HCT116 (cell line): ENCODE measurements at regions not wholly inside any gene's neighbourhood (a gene's known extent, or its start where the extent isn't known, plus 50 kb on each side); places are given as distances from the start of the nearest gene placed in this dataset.

Source experiments
- ATAC-seq: fragments of 200-7000 bp; cut with Tn5 transposase; 2 replicates; pipeline ENCODE4 v1.9.1; 2020; ENCODE audit warnings: mild to moderate bottlenecking, moderate library complexity
- BruUV-seq: library from RNA; stranded (reverse); fragments of 400-500 nt; replicated peaks from 2 replicates; lab custom pipeline; 2021; lab: Mats Ljungman, UMichigan
- CTCF ChIA-PET: fragments of 300-600 bp; sonication (Branson Sonifier 250); formaldehyde crosslinking; loops from one replicate; lab custom pipeline; 2021; ENCODE audit warnings: antibody characterized with exemption; lab: Charles Lee
- POLR2A ChIA-PET: fragments of 300-600, 350-600 bp; sonication (Branson Sonifier 250); formaldehyde crosslinking; loops from one replicate; lab custom pipeline; 2021; ENCODE audit warnings: antibody characterized with exemption; lab: Charles Lee
- RAD21 ChIA-PET, 2 experiments: fragments of 300-600 bp; sonication (Branson Sonifier 250); formaldehyde crosslinking; loops; one replicate each; lab custom pipeline; 2023; ENCODE audit warnings: low total read pairs in 2 of 2; ENCODE audit not compliant: uncharacterized antibody in 2 of 2, unreplicated experiment in 2 of 2, low non-redundant PET in 1 of 2; lab: Charles Lee
- DNase-seq: peaks from one replicate; pipeline ENCODE4 v3.0.0-alpha.2; 2010; ENCODE audit warnings: low read depth, low spot score
- H2AFZ ChIP-seq: fragments of 200-600 bp; shearing (Covaris generic), sonication (generic); 2 replicates; pipeline ENCODE4 v1.6.1; 2017; ENCODE audit warnings: low read depth, mixed run types, mixed read lengths, antibody characterized with exemption, low read length; ENCODE audit not compliant: poor library complexity, severe bottlenecking
- H3K27ac ChIP-seq: 2 replicates; pipeline ENCODE4 v1.5.1; 2012; ENCODE audit warnings: low read depth, low read length
- H3K27me3 ChIP-seq: fragments of 200-600 bp; sonication (generic); 2 replicates; pipeline ENCODE4 v1.6.1; 2016; ENCODE audit warnings: mixed run types, low read length, mixed read lengths; ENCODE audit not compliant: insufficient read depth
- H3K36me3 ChIP-seq, 2 experiments: fragments of 200-500 bp in 1 of 2; fragments of 200-600 bp in 1 of 2; sonication (Bioruptor generic) in 1 of 2; sonication (generic) in 1 of 2; 2 replicates each; pipeline versions ENCODE4 v1.5.1 to v1.6.1; 2014 to 2016; ENCODE audit warnings: low read length in 2 of 2, inconsistent platforms in 1 of 2, mixed read lengths in 1 of 2, mixed run types in 1 of 2; ENCODE audit not compliant: insufficient read depth in 2 of 2, control insufficient read depth in 1 of 2
- H3K4me1 ChIP-seq, 2 experiments: fragments of 200-600 bp in 1 of 2; sonication (generic) in 1 of 2; 2 replicates each; pipeline versions ENCODE4 v1.5.1 to v1.6.1; 2012 to 2017; ENCODE audit warnings: low read length in 2 of 2, inconsistent platforms in 1 of 2, mild to moderate bottlenecking in 1 of 2, mixed read lengths in 1 of 2, mixed run types in 1 of 2, moderate library complexity in 1 of 2; ENCODE audit not compliant: insufficient read depth in 2 of 2, control insufficient read depth in 1 of 2
- H3K4me2 ChIP-seq: fragments of 200-600 bp; sonication (generic); 2 replicates; pipeline ENCODE4 v1.6.1; 2017; ENCODE audit warnings: mixed run types, low read length, mixed read lengths
- H3K4me3 ChIP-seq, 2 experiments: fragments of 200-600 bp in 1 of 2; sonication (generic) in 1 of 2; replicated peaks in 1 of 2; 2 replicates each; pipeline ENCODE4 v1.5.1; 2011 to 2016; ENCODE audit warnings: low read length in 2 of 2, control low read depth in 1 of 2, low read depth in 1 of 2, mild to moderate bottlenecking in 1 of 2, mixed read lengths in 1 of 2, mixed run types in 1 of 2
- H3K79me2 ChIP-seq: fragments of 200-600 bp; sonication (generic); 2 replicates; pipeline ENCODE4 v1.6.1; 2017; ENCODE audit warnings: mild to moderate bottlenecking, mixed run types, low read length, moderate library complexity, mixed read lengths; ENCODE audit not compliant: insufficient read depth
- H3K9ac ChIP-seq: fragments of 200-600 bp; sonication (generic); 2 replicates; pipeline ENCODE4 v1.6.1; 2016; ENCODE audit warnings: low read length, mixed read lengths
- H3K9me2 ChIP-seq: fragments of 200-600 bp; sonication (generic), shearing (Covaris generic); 2 replicates; pipeline ENCODE4 v1.6.1; 2017; ENCODE audit warnings: mixed run types, mild to moderate bottlenecking, moderate library complexity; ENCODE audit not compliant: insufficient read depth
- H3K9me3 ChIP-seq, 2 experiments: fragments of 200-500 bp in 1 of 2; fragments of 200-600 bp in 1 of 2; sonication (Bioruptor generic) in 1 of 2; sonication (generic) in 1 of 2; 2 replicates each; pipeline ENCODE4 v1.6.1; 2014 to 2017; ENCODE audit warnings: low read length in 2 of 2, mixed read lengths in 2 of 2, inconsistent platforms in 1 of 2, low read depth in 1 of 2, mild to moderate bottlenecking in 1 of 2, mixed run types in 1 of 2, moderate library complexity in 1 of 2; ENCODE audit not compliant: control insufficient read depth in 1 of 2, insufficient read depth in 1 of 2
- H4K20me1 ChIP-seq: fragments of 200-600 bp; sonication (generic), shearing (Covaris generic); 2 replicates; pipeline ENCODE4 v1.6.1; 2017; ENCODE audit warnings: mixed run types, mild to moderate bottlenecking, moderate library complexity; ENCODE audit not compliant: insufficient read depth
- CBX3 ChIP-seq: IDR thresholded peaks from 2 replicates; pipeline ENCODE4 v1.6.1; 2012; ENCODE audit warnings: low read depth
- ELF1 ChIP-seq: IDR thresholded peaks from 2 replicates; pipeline ENCODE4 v1.6.1; 2012; ENCODE audit warnings: low read depth, borderline replicate concordance
- EZH2phosphoT487 ChIP-seq: fragments of 200-600 bp; IDR thresholded peaks from 2 replicates; pipeline ENCODE4 v1.6.1; 2018; ENCODE audit warnings: antibody characterized with exemption, borderline replicate concordance
- JUND ChIP-seq: IDR thresholded peaks from 2 replicates; pipeline ENCODE4 v1.6.1; 2012
- POLR2A ChIP-seq: IDR thresholded peaks from 2 replicates; pipeline ENCODE4 v1.7.0; 2011; ENCODE audit warnings: borderline replicate concordance; ENCODE audit not compliant: insufficient read depth, insufficient read length; ENCODE audit errors: extremely low read depth
- SP1 ChIP-seq: IDR thresholded peaks from 2 replicates; pipeline ENCODE4 v1.6.1; 2012; ENCODE audit warnings: low read depth
- TCF7L2 ChIP-seq: IDR thresholded peaks from 2 replicates; pipeline ENCODE4 v1.7.0; 2011; ENCODE audit warnings: borderline replicate concordance, inconsistent platforms; ENCODE audit not compliant: insufficient read depth, insufficient read length; ENCODE audit errors: extremely low read depth
- YY1 ChIP-seq: IDR thresholded peaks from 2 replicates; pipeline ENCODE4 v1.6.1; 2011; ENCODE audit warnings: low read length, low read depth, moderate library complexity, mild to moderate bottlenecking; ENCODE audit not compliant: insufficient replicate concordance; ENCODE audit errors: extremely low read depth
- ZFX ChIP-seq: fragments of 450-650 bp; IDR thresholded peaks from 2 replicates; pipeline ENCODE4 v1.6.1; 2017
- ZNF274 ChIP-seq: fragments of 200-500 bp; sonication (Bioruptor generic); IDR thresholded peaks from 2 replicates; pipeline ENCODE4 v1.6.1; 2014; ENCODE audit warnings: mild to moderate bottlenecking, low read depth, low read length, inconsistent platforms
- intact Hi-C: fragments of 100-400 bp; cut with micrococcal nuclease; formaldehyde crosslinking; loops from 2 replicates; pipeline ENCODE4 v1.10.0; 2022
- TF ChIP-seq, protein P1 (sequence below): IDR thresholded peaks from 2 replicates; pipeline ENCODE4 v1.6.1; 2012
- TF ChIP-seq, protein P2 (sequence below): IDR thresholded peaks from 2 replicates; pipeline ENCODE4 v1.6.1; 2012
- TF ChIP-seq, protein P3 (sequence below): IDR thresholded peaks from 2 replicates; pipeline ENCODE4 v1.6.1; 2011; ENCODE audit warnings: mild to moderate bottlenecking, low read length, moderate library complexity; ENCODE audit not compliant: insufficient replicate concordance; ENCODE audit errors: extremely low read depth
- TF ChIP-seq, protein P4 (sequence below), 3 experiments: fragments of 200-600 bp in 1 of 3; sonication (generic) in 1 of 3; IDR thresholded peaks in 2 of 3; conservative IDR thresholded peaks in 1 of 3; 2 replicates each; pipeline ENCODE4 v1.5.1; 2012 to 2017; ENCODE audit warnings: low read depth in 2 of 3, low read length in 2 of 3, antibody characterized with exemption in 1 of 3, borderline replicate concordance in 1 of 3, control low read depth in 1 of 3, mild to moderate bottlenecking in 1 of 3, mixed read lengths in 1 of 3, mixed run types in 1 of 3, moderate library complexity in 1 of 3; ENCODE audit not compliant: insufficient read depth in 1 of 3

DNA sequence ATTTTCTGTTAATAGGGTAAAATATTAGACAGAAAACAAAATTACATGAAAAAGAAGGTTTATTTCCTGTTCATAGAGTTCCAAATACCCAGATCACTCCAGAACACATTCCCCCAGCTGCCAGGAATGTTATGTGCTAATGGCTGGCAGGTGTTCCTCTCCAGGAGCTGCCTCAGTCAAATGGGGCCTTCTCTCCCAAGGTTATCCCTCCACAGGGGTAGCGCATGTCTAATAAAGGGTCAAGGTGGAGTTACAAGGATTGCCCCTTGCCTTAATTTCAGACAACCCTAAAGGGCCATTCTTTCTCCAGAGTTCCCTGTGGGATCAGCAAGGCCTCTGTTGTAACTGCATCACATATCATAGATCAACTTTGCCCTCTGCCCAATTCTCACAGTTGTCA is 148.6 kb upstream of the PLPPR1 start:
- no peak for DNase-seq
- ChIA-PET CTCF (no interaction called here), POLR2A (no interaction called here)
- no TSS peak for BruUV-seq
- Histone ChIP-seq H3K4me1 (no peaks in the 10 kb centered on the region), H3K9me2 (no peaks in the 10 kb centered on the region), H3K9ac (no peak overlapping the region), H4K20me1 (no peaks in the 10 kb centered on the region), H3K4me2 (no peak overlapping the region), H3K27me3 (peaks cover 4% of the 10 kb centered on the region; the same call in 1 of the 2 replicates), H3K36me3 (no peaks in the 10 kb centered on the region), H3K79me2 (no peaks in the 10 kb centered on the region), H3K9me3 (no peaks in the 10 kb centered on the region)
- intact Hi-C loops: loop anchor here (10.0 kb wide), 1 partner anchor 65 kb away; no protein-coding TSS in a partner anchor
- TF ChIP-seq, protein P1, sequence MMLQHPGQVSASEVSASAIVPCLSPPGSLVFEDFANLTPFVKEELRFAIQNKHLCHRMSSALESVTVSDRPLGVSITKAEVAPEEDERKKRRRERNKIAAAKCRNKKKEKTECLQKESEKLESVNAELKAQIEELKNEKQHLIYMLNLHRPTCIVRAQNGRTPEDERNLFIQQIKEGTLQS: no peak
- TF ChIP-seq EZH2phosphoT487: no peak
- TF ChIP-seq TCF7L2: no peak
- TF ChIP-seq, protein P2, sequence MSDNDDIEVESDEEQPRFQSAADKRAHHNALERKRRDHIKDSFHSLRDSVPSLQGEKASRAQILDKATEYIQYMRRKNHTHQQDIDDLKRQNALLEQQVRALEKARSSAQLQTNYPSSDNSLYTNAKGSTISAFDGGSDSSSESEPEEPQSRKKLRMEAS: no peak
- TF ChIP-seq YY1: no peak
- no peak for TF ChIP-seq ELF1
- TF ChIP-seq ZNF274: no peak
- TF ChIP-seq, protein P3, sequence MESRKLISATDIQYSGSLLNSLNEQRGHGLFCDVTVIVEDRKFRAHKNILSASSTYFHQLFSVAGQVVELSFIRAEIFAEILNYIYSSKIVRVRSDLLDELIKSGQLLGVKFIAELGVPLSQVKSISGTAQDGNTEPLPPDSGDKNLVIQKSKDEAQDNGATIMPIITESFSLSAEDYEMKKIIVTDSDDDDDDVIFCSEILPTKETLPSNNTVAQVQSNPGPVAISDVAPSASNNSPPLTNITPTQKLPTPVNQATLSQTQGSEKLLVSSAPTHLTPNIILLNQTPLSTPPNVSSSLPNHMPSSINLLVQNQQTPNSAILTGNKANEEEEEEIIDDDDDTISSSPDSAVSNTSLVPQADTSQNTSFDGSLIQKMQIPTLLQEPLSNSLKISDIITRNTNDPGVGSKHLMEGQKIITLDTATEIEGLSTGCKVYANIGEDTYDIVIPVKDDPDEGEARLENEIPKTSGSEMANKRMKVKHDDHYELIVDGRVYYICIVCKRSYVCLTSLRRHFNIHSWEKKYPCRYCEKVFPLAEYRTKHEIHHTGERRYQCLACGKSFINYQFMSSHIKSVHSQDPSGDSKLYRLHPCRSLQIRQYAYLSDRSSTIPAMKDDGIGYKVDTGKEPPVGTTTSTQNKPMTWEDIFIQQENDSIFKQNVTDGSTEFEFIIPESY: no peak
- no peak for TF ChIP-seq SP1
- TF ChIP-seq, protein P4, sequence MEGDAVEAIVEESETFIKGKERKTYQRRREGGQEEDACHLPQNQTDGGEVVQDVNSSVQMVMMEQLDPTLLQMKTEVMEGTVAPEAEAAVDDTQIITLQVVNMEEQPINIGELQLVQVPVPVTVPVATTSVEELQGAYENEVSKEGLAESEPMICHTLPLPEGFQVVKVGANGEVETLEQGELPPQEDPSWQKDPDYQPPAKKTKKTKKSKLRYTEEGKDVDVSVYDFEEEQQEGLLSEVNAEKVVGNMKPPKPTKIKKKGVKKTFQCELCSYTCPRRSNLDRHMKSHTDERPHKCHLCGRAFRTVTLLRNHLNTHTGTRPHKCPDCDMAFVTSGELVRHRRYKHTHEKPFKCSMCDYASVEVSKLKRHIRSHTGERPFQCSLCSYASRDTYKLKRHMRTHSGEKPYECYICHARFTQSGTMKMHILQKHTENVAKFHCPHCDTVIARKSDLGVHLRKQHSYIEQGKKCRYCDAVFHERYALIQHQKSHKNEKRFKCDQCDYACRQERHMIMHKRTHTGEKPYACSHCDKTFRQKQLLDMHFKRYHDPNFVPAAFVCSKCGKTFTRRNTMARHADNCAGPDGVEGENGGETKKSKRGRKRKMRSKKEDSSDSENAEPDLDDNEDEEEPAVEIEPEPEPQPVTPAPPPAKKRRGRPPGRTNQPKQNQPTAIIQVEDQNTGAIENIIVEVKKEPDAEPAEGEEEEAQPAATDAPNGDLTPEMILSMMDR (IDR thresholded peaks at IDR 0.05 in 2 of 3, conservative IDR thresholded peaks at IDR 0.05 in 1 of 3; ENCODE audit: borderline replicate concordance in 1 of 3, insufficient read depth in 1 of 3, low read depth in 2 of 3, low read length in 2 of 3): no peak
- TF ChIP-seq POLR2A: no peak
- no peak for TF ChIP-seq ZFX
- no peak for TF ChIP-seq CBX3
- TF ChIP-seq JUND: no peak
- TF ChIP-seq, all 23 proteins: peak for 0
- Histone ChIP-seq H3K27ac (no peak overlapping the region), H3K4me3 (no peak overlapping the region), H2AFZ (no peak overlapping the region)
- ATAC-seq: no peak
- RAD21 ChIA-PET: no interaction called here
